ENCODE measurements at regions not wholly inside any gene's neighbourhood (a gene's known extent, or its start where the extent isn't known, plus 50 kb on each side); places are given as distances from the start of the nearest gene placed in this dataset.

DNA sequence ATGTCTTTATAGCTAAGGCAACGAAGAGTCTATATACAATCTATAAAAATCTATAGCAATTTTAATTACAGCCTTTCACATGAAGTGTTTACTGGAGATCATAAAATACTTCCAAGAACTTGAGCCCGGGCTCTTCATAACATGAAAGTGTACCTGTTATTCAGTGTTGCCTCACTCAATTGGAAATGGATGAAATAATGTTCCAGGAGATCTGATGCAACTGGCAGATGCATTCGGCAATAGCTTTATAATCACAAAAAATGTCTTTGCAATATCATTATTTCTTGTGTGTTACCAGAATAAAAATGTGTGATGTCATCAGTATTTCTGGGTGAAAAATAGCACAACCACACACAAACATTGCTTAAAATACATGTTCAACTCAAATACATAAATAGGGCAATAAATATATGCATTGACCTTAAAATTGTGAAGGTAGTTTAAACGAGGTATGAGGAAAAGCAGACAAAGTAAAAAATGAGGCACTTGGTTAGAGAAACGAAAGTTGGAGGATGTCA is 1266.8 kb upstream of the PCDH7 start:
- no peak overlapping the region for H3K4me3 ChIP-seq
- H3K9me2 ChIP-seq (ENCODE audit: insufficient read depth) = peaks cover 7% of the 10 kb centered on the region
- H3K4me3 Mint-ChIP-seq = no peak overlapping the region
- TF ChIP-seq, protein P1, sequence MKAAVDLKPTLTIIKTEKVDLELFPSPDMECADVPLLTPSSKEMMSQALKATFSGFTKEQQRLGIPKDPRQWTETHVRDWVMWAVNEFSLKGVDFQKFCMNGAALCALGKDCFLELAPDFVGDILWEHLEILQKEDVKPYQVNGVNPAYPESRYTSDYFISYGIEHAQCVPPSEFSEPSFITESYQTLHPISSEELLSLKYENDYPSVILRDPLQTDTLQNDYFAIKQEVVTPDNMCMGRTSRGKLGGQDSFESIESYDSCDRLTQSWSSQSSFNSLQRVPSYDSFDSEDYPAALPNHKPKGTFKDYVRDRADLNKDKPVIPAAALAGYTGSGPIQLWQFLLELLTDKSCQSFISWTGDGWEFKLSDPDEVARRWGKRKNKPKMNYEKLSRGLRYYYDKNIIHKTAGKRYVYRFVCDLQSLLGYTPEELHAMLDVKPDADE (IDR thresholded peaks at IDR 0.05) = no peak
- TF ChIP-seq JUNB (IDR thresholded peaks at IDR 0.05; ENCODE audit: unreplicated experiment) (no peak), POLR2AphosphoS5 (IDR thresholded peaks at IDR 0.05; ENCODE audit: low read depth) (no peak), NANOG (IDR thresholded peaks at IDR 0.05; ENCODE audit: borderline replicate concordance) (no peak), CREB1 (CRISPR knock-in tag; IDR thresholded peaks at IDR 0.05; ENCODE audit: low read depth) (no peak), EZH2phosphoT487 (IDR thresholded peaks at IDR 0.05; ENCODE audit: unreplicated experiment) (no peak), EZH2 (IDR thresholded peaks at IDR 0.05; ENCODE audit: low read depth, unreplicated experiment) (no peak), ZNF114 (CRISPR knock-in tag; IDR thresholded peaks at IDR 0.05) (no peak)
- TF ChIP-seq, protein P2, sequence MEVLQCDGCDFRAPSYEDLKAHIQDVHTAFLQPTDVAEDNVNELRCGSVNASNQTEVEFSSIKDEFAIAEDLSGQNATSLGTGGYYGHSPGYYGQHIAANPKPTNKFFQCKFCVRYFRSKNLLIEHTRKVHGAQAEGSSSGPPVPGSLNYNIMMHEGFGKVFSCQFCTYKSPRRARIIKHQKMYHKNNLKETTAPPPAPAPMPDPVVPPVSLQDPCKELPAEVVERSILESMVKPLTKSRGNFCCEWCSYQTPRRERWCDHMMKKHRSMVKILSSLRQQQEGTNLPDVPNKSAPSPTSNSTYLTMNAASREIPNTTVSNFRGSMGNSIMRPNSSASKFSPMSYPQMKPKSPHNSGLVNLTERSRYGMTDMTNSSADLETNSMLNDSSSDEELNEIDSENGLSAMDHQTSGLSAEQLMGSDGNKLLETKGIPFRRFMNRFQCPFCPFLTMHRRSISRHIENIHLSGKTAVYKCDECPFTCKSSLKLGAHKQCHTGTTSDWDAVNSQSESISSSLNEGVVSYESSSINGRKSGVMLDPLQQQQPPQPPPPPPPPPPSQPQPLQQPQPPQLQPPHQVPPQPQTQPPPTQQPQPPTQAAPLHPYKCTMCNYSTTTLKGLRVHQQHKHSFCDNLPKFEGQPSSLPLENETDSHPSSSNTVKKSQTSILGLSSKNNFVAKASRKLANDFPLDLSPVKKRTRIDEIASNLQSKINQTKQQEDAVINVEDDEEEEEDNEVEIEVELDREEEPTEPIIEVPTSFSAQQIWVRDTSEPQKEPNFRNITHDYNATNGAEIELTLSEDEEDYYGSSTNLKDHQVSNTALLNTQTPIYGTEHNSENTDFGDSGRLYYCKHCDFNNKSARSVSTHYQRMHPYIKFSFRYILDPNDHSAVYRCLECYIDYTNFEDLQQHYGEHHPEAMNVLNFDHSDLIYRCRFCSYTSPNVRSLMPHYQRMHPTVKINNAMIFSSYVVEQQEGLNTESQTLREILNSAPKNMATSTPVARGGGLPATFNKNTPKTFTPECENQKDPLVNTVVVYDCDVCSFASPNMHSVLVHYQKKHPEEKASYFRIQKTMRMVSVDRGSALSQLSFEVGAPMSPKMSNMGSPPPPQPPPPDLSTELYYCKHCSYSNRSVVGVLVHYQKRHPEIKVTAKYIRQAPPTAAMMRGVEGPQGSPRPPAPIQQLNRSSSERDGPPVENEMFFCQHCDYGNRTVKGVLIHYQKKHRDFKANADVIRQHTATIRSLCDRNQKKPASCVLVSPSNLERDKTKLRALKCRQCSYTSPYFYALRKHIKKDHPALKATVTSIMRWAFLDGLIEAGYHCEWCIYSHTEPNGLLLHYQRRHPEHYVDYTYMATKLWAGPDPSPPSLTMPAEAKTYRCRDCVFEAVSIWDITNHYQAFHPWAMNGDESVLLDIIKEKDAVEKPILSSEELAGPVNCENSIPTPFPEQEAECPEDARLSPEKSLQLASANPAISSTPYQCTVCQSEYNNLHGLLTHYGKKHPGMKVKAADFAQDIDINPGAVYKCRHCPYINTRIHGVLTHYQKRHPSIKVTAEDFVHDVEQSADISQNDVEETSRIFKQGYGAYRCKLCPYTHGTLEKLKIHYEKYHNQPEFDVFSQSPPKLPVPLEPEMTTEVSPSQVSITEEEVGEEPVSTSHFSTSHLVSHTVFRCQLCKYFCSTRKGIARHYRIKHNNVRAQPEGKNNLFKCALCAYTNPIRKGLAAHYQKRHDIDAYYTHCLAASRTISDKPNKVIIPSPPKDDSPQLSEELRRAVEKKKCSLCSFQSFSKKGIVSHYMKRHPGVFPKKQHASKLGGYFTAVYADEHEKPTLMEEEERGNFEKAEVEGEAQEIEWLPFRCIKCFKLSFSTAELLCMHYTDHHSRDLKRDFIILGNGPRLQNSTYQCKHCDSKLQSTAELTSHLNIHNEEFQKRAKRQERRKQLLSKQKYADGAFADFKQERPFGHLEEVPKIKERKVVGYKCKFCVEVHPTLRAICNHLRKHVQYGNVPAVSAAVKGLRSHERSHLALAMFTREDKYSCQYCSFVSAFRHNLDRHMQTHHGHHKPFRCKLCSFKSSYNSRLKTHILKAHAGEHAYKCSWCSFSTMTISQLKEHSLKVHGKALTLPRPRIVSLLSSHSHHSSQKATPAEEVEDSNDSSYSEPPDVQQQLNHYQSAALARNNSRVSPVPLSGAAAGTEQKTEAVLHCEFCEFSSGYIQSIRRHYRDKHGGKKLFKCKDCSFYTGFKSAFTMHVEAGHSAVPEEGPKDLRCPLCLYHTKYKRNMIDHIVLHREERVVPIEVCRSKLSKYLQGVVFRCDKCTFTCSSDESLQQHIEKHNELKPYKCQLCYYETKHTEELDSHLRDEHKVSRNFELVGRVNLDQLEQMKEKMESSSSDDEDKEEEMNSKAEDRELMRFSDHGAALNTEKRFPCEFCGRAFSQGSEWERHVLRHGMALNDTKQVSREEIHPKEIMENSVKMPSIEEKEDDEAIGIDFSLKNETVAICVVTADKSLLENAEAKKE (CRISPR knock-in tag; IDR thresholded peaks at IDR 0.05) = no peak
- DNase-seq (ENCODE audit: low spot score) = no peak
- H3K36me3 Mint-ChIP-seq (ENCODE audit: low read depth) = no peaks in the 10 kb centered on the region
- H2AFZ ChIP-seq = no peak overlapping the region
- no peaks in the 10 kb centered on the region for H3K27me3 ChIP-seq (ENCODE audit: insufficient read depth)
- no peak for ATAC-seq
- H3F3A ChIP-seq (replicated peaks; ENCODE audit: low read depth) = no peaks in the 10 kb centered on the region
- no peak overlapping the region for H3K27ac Mint-ChIP-seq
- H3K36me3 ChIP-seq (ENCODE audit: insufficient read depth) = no peaks in the 10 kb centered on the region
- H3K27ac ChIP-seq (ENCODE audit: low read depth) = no peak overlapping the region
- H4K20me1 ChIP-seq (replicated peaks; ENCODE audit: insufficient read depth) = no peaks in the 10 kb centered on the region
- H3K79me2 ChIP-seq (replicated peaks; ENCODE audit: insufficient read depth) = no peaks in the 10 kb centered on the region
- no peaks in the 10 kb centered on the region for H3K27me3 Mint-ChIP-seq (ENCODE audit: insufficient read depth, low read depth, poor library complexity)
- H3K4me1 Mint-ChIP-seq = no peaks in the 10 kb centered on the region
- no peak overlapping the region for H3K4me2 ChIP-seq
- peaks cover 1% of the 10 kb centered on the region; the same call in 1 of the 3 replicates for H3K9me3 Mint-ChIP-seq
- no peaks in the 10 kb centered on the region for H3K4me1 ChIP-seq (ENCODE audit: insufficient read depth)
